HCT116 (cell line): ENCODE measurements at regions not wholly inside any gene's neighbourhood (a gene's known extent, or its start where the extent isn't known, plus 50 kb on each side); places are given as distances from the start of the nearest gene placed in this dataset.

ENCODE experiments used
- ATAC-seq: fragments of 200-7000 bp; cut with Tn5 transposase; 2 replicates; pipeline ENCODE4 v1.9.1; 2020; ENCODE audit warnings: mild to moderate bottlenecking, moderate library complexity
- BruUV-seq: library from RNA; stranded (reverse); fragments of 400-500 nt; replicated peaks from 2 replicates; lab custom pipeline; 2021; lab: Mats Ljungman, UMichigan
- CTCF ChIA-PET: fragments of 300-600 bp; sonication (Branson Sonifier 250); formaldehyde crosslinking; loops from one replicate; lab custom pipeline; 2021; ENCODE audit warnings: antibody characterized with exemption; lab: Charles Lee
- POLR2A ChIA-PET: fragments of 300-600, 350-600 bp; sonication (Branson Sonifier 250); formaldehyde crosslinking; loops from one replicate; lab custom pipeline; 2021; ENCODE audit warnings: antibody characterized with exemption; lab: Charles Lee
- RAD21 ChIA-PET, 2 experiments: fragments of 300-600 bp; sonication (Branson Sonifier 250); formaldehyde crosslinking; loops; one replicate each; lab custom pipeline; 2023; ENCODE audit warnings: low total read pairs in 2 of 2; ENCODE audit not compliant: uncharacterized antibody in 2 of 2, unreplicated experiment in 2 of 2, low non-redundant PET in 1 of 2; lab: Charles Lee
- DNase-seq: peaks from one replicate; pipeline ENCODE4 v3.0.0-alpha.2; 2010; ENCODE audit warnings: low read depth, low spot score
- H2AFZ ChIP-seq: fragments of 200-600 bp; shearing (Covaris generic), sonication (generic); 2 replicates; pipeline ENCODE4 v1.6.1; 2017; ENCODE audit warnings: low read depth, mixed run types, mixed read lengths, antibody characterized with exemption, low read length; ENCODE audit not compliant: poor library complexity, severe bottlenecking
- H3K27ac ChIP-seq: 2 replicates; pipeline ENCODE4 v1.5.1; 2012; ENCODE audit warnings: low read depth, low read length
- H3K27me3 ChIP-seq: fragments of 200-600 bp; sonication (generic); 2 replicates; pipeline ENCODE4 v1.6.1; 2016; ENCODE audit warnings: mixed run types, low read length, mixed read lengths; ENCODE audit not compliant: insufficient read depth
- H3K36me3 ChIP-seq, 2 experiments: fragments of 200-500 bp in 1 of 2; fragments of 200-600 bp in 1 of 2; sonication (Bioruptor generic) in 1 of 2; sonication (generic) in 1 of 2; 2 replicates each; pipeline versions ENCODE4 v1.5.1 to v1.6.1; 2014 to 2016; ENCODE audit warnings: low read length in 2 of 2, inconsistent platforms in 1 of 2, mixed read lengths in 1 of 2, mixed run types in 1 of 2; ENCODE audit not compliant: insufficient read depth in 2 of 2, control insufficient read depth in 1 of 2
- H3K4me1 ChIP-seq, 2 experiments: fragments of 200-600 bp in 1 of 2; sonication (generic) in 1 of 2; 2 replicates each; pipeline versions ENCODE4 v1.5.1 to v1.6.1; 2012 to 2017; ENCODE audit warnings: low read length in 2 of 2, inconsistent platforms in 1 of 2, mild to moderate bottlenecking in 1 of 2, mixed read lengths in 1 of 2, mixed run types in 1 of 2, moderate library complexity in 1 of 2; ENCODE audit not compliant: insufficient read depth in 2 of 2, control insufficient read depth in 1 of 2
- H3K4me2 ChIP-seq: fragments of 200-600 bp; sonication (generic); 2 replicates; pipeline ENCODE4 v1.6.1; 2017; ENCODE audit warnings: mixed run types, low read length, mixed read lengths
- H3K4me3 ChIP-seq, 2 experiments: fragments of 200-600 bp in 1 of 2; sonication (generic) in 1 of 2; replicated peaks in 1 of 2; 2 replicates each; pipeline ENCODE4 v1.5.1; 2011 to 2016; ENCODE audit warnings: low read length in 2 of 2, control low read depth in 1 of 2, low read depth in 1 of 2, mild to moderate bottlenecking in 1 of 2, mixed read lengths in 1 of 2, mixed run types in 1 of 2
- H3K79me2 ChIP-seq: fragments of 200-600 bp; sonication (generic); 2 replicates; pipeline ENCODE4 v1.6.1; 2017; ENCODE audit warnings: mild to moderate bottlenecking, mixed run types, low read length, moderate library complexity, mixed read lengths; ENCODE audit not compliant: insufficient read depth
- H3K9ac ChIP-seq: fragments of 200-600 bp; sonication (generic); 2 replicates; pipeline ENCODE4 v1.6.1; 2016; ENCODE audit warnings: low read length, mixed read lengths
- H3K9me2 ChIP-seq: fragments of 200-600 bp; sonication (generic), shearing (Covaris generic); 2 replicates; pipeline ENCODE4 v1.6.1; 2017; ENCODE audit warnings: mixed run types, mild to moderate bottlenecking, moderate library complexity; ENCODE audit not compliant: insufficient read depth
- H3K9me3 ChIP-seq, 2 experiments: fragments of 200-500 bp in 1 of 2; fragments of 200-600 bp in 1 of 2; sonication (Bioruptor generic) in 1 of 2; sonication (generic) in 1 of 2; 2 replicates each; pipeline ENCODE4 v1.6.1; 2014 to 2017; ENCODE audit warnings: low read length in 2 of 2, mixed read lengths in 2 of 2, inconsistent platforms in 1 of 2, low read depth in 1 of 2, mild to moderate bottlenecking in 1 of 2, mixed run types in 1 of 2, moderate library complexity in 1 of 2; ENCODE audit not compliant: control insufficient read depth in 1 of 2, insufficient read depth in 1 of 2
- H4K20me1 ChIP-seq: fragments of 200-600 bp; sonication (generic), shearing (Covaris generic); 2 replicates; pipeline ENCODE4 v1.6.1; 2017; ENCODE audit warnings: mixed run types, mild to moderate bottlenecking, moderate library complexity; ENCODE audit not compliant: insufficient read depth
- EGR1 ChIP-seq: IDR thresholded peaks from 2 replicates; pipeline ENCODE4 v1.6.1; 2012; ENCODE audit warnings: low read depth
- ELF1 ChIP-seq: IDR thresholded peaks from 2 replicates; pipeline ENCODE4 v1.6.1; 2012; ENCODE audit warnings: low read depth, borderline replicate concordance
- EZH2 ChIP-seq: fragments of 200-600 bp; sonication (generic); IDR thresholded peaks from 2 replicates; pipeline ENCODE4 v1.6.1; 2017; ENCODE audit warnings: antibody characterized with exemption, mixed run types
- EZH2phosphoT487 ChIP-seq: fragments of 200-600 bp; IDR thresholded peaks from 2 replicates; pipeline ENCODE4 v1.6.1; 2018; ENCODE audit warnings: antibody characterized with exemption, borderline replicate concordance
- SIN3A ChIP-seq: IDR thresholded peaks from 2 replicates; pipeline ENCODE4 v1.6.1; 2012; ENCODE audit warnings: low read depth
- SRF ChIP-seq: IDR thresholded peaks from 2 replicates; pipeline ENCODE4 v1.6.1; 2012; ENCODE audit warnings: low read depth
- TCF7L2 ChIP-seq: IDR thresholded peaks from 2 replicates; pipeline ENCODE4 v1.7.0; 2011; ENCODE audit warnings: borderline replicate concordance, inconsistent platforms; ENCODE audit not compliant: insufficient read depth, insufficient read length; ENCODE audit errors: extremely low read depth
- intact Hi-C: fragments of 100-400 bp; cut with micrococcal nuclease; formaldehyde crosslinking; loops from 2 replicates; pipeline ENCODE4 v1.10.0; 2022
- TF ChIP-seq, protein P1 (sequence below): IDR thresholded peaks from 2 replicates; pipeline ENCODE4 v1.6.1; 2012; ENCODE audit warnings: low read depth

- DNase-seq (no peak), ATAC-seq (no peak)
- Histone ChIP-seq H2AFZ (no peak overlapping the region), H3K79me2 (no peaks in the 10 kb centered on the region), H3K4me1 (no peaks in the 10 kb centered on the region), H3K27ac (no peak overlapping the region), H3K4me3 (no peak overlapping the region), H4K20me1 (no peaks in the 10 kb centered on the region), H3K9me3 (peaks cover 3 to 18% of the 10 kb centered on the region in 2 experiments; a peak in 2 of 4 replicates), H3K27me3 (no peaks in the 10 kb centered on the region), H3K9me2 (no peaks in the 10 kb centered on the region), H3K4me2 (no peak overlapping the region), H3K36me3 (no peaks in the 10 kb centered on the region), H3K9ac (no peak overlapping the region)
- POLR2A ChIA-PET = no interaction called here
- intact Hi-C loops = no loop called here
- no TSS peak for BruUV-seq
- RAD21 ChIA-PET = no interaction called here
- CTCF ChIA-PET = no interaction called here
- TF ChIP-seq, protein P1, sequence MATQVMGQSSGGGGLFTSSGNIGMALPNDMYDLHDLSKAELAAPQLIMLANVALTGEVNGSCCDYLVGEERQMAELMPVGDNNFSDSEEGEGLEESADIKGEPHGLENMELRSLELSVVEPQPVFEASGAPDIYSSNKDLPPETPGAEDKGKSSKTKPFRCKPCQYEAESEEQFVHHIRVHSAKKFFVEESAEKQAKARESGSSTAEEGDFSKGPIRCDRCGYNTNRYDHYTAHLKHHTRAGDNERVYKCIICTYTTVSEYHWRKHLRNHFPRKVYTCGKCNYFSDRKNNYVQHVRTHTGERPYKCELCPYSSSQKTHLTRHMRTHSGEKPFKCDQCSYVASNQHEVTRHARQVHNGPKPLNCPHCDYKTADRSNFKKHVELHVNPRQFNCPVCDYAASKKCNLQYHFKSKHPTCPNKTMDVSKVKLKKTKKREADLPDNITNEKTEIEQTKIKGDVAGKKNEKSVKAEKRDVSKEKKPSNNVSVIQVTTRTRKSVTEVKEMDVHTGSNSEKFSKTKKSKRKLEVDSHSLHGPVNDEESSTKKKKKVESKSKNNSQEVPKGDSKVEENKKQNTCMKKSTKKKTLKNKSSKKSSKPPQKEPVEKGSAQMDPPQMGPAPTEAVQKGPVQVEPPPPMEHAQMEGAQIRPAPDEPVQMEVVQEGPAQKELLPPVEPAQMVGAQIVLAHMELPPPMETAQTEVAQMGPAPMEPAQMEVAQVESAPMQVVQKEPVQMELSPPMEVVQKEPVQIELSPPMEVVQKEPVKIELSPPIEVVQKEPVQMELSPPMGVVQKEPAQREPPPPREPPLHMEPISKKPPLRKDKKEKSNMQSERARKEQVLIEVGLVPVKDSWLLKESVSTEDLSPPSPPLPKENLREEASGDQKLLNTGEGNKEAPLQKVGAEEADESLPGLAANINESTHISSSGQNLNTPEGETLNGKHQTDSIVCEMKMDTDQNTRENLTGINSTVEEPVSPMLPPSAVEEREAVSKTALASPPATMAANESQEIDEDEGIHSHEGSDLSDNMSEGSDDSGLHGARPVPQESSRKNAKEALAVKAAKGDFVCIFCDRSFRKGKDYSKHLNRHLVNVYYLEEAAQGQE = no peak
- TF ChIP-seq EZH2phosphoT487 (no peak), EZH2 (no peak), SRF (no peak), SIN3A (no peak), TCF7L2 (no peak), EGR1 (no peak), ELF1 (no peak)
Observed at GRCh38 chr18:42404151-42404550, 449.1 kb downstream of the PIK3C3 start.
